Central memory CD8-positive, alpha-beta T cell (primary cell): ENCODE measurements at regions not wholly inside any gene's neighbourhood (a gene's known extent, or its start where the extent isn't known, plus 50 kb on each side); places are given as distances from the start of the nearest gene placed in this dataset.
"Not testable (repeated sequence)": the region's sequence is repeated elsewhere in the genome, so short reads cannot be mapped to it uniquely, and the experiment has no call there.

Experiments used
- ATAC-seq: fragments of 150-1000 bp; cut with Tn5 transposase; replicated peaks from 2 replicates; pipeline ENCODE4 v1.10.0; 2022; ENCODE audit warnings: mild to moderate bottlenecking, moderate FRiP score, moderate number of reproducible peaks; ENCODE audit not compliant: poor library complexity, severe bottlenecking; ENCODE audit errors: extremely low read depth
- DNase-seq, 2 donors: peaks; one replicate each; pipeline ENCODE4 v3.0.0; 2021; ENCODE audit warnings: low spot score in 2 of 2
- H3K27ac Mint-ChIP-seq: one replicate; pipeline ENCODE4 v1.8.0; 2022; ENCODE audit warnings: low read depth, mild to moderate bottlenecking, moderate library complexity, mixed read lengths
- H3K27me3 Mint-ChIP-seq: one replicate; pipeline ENCODE4 v1.8.0; 2022; ENCODE audit warnings: mixed read lengths
- H3K36me3 Mint-ChIP-seq: one replicate; pipeline ENCODE4 v1.8.0; 2022; ENCODE audit warnings: mild to moderate bottlenecking, moderate library complexity, mixed read lengths; ENCODE audit not compliant: insufficient read depth
- H3K4me1 Mint-ChIP-seq: one replicate; pipeline ENCODE4 v1.8.0; 2022; ENCODE audit warnings: mixed read lengths
- H3K4me3 Mint-ChIP-seq: one replicate; pipeline ENCODE4 v1.8.0; 2022; ENCODE audit warnings: mild to moderate bottlenecking, moderate library complexity, mixed read lengths
- H3K9me3 Mint-ChIP-seq: one replicate; pipeline ENCODE4 v1.8.0; 2022; ENCODE audit warnings: mixed read lengths

DNA sequence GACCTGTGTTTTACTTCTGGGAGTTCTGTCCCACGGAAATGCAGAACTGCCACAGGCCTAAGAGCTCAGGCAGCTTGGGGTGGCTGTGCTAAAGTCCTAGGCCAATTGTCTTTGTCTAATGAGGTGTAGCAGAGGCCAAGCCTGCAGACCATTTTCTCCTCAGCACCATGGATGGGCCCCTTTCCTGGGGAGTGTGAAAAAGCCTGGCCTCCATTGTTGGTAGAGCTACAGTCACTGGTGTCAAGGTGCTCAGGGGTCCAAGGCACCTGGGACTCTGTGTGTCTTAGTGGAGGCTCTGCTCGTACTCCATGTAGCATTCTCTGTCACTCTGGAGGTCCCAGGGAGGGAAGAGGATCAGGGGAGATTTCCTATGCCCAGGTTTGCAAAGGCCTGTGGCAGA, 329.6 kb downstream of the SLITRK5 start:
- Mint-ChIP-seq H3K4me3 (no peak overlapping the region), H3K27ac (no peak overlapping the region), H3K4me1 (no peaks in the 10 kb centered on the region), H3K27me3 (no peaks in the 10 kb centered on the region), H3K36me3 (no peaks in the 10 kb centered on the region), H3K9me3 (peaks cover 21% of the 10 kb centered on the region)
- no peak for DNase-seq
- no peak for ATAC-seq

GRCh38 chr13:88005188-88005587, 334.0 kb downstream of the SLITRK5 start:
- Mint-ChIP-seq H3K4me3 (no peak overlapping the region), H3K9me3 (peaks cover 28% of the 10 kb centered on the region), H3K4me1 (no peaks in the 10 kb centered on the region), H3K36me3 (no peaks in the 10 kb centered on the region), H3K27ac (no peak overlapping the region), H3K27me3 (no peaks in the 10 kb centered on the region)
- ATAC-seq (no peak), DNase-seq (no peak)

GRCh38 chr13:88014527-88014926, 343.4 kb downstream of the SLITRK5 start:
- H3K27me3 Mint-ChIP-seq, result no peaks in the 10 kb centered on the region
- no peaks in the 10 kb centered on the region for H3K36me3 Mint-ChIP-seq
- DNase-seq, result no peak
- no peak overlapping the region for H3K27ac Mint-ChIP-seq
- peaks cover 20% of the 10 kb centered on the region for H3K9me3 Mint-ChIP-seq
- no peak overlapping the region for H3K4me3 Mint-ChIP-seq
- no peak for ATAC-seq
- no peaks in the 10 kb centered on the region for H3K4me1 Mint-ChIP-seq

DNA sequence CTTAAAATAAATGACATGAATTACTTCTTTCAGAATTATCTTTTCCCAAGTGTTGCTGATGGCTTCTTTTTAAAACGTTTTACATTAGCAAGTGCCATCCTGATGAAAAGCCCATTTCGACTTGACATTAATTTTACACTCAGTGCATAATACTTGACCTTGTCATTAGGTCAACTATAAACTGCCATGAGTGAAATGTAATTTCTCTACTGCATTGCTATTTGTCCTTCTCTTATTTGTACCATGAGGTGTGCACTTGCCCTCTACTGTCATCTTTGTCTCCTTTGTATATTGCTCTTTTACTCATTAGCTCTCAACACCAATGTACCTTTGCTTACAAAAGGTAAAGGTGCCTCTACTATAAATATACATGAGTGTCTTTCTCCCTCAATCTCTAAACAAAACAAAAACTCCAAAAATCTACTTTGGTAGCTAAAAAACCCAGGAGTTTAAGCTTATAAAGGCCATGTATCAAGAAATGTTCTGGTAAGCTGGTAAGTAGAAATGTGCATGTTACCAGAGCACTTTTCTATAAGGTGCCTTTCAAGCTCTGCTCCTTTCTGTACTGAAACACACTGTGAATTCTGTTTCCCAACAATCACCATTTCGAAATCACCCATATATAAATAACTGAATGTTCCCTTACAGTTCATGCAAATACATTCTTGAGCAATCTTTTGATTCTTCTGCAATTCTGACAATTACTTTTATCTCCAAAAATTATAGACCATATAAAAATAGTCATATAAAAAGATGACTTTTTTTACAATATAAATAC, 351.4 kb downstream of the SLITRK5 start:
- Mint-ChIP-seq H3K9me3 (peaks cover 26% of the 10 kb centered on the region), H3K27me3 (no peaks in the 10 kb centered on the region), H3K4me1 (no peaks in the 10 kb centered on the region), H3K27ac (no peak overlapping the region), H3K36me3 (no peaks in the 10 kb centered on the region), H3K4me3 (no peak overlapping the region)
- DNase-seq (no peak), ATAC-seq (no peak)

GRCh38 chr13:88026241-88026640, 355.1 kb downstream of the SLITRK5 start:
- H3K4me1 Mint-ChIP-seq, result no peaks in the 10 kb centered on the region
- ATAC-seq (no peak), DNase-seq (no peak)
- no peaks in the 10 kb centered on the region for H3K27me3 Mint-ChIP-seq
- no peak overlapping the region for H3K4me3 Mint-ChIP-seq
- H3K9me3 Mint-ChIP-seq, result peaks cover 17% of the 10 kb centered on the region
- no peaks in the 10 kb centered on the region for H3K36me3 Mint-ChIP-seq
- H3K27ac Mint-ChIP-seq, result no peak overlapping the region

- Mint-ChIP-seq H3K36me3 (no peaks in the 10 kb centered on the region), H3K27ac (no peak overlapping the region), H3K27me3 (no peaks in the 10 kb centered on the region), H3K4me3 (no peak overlapping the region), H3K9me3 (peaks cover 11% of the 10 kb centered on the region), H3K4me1 (no peaks in the 10 kb centered on the region)
- DNase-seq (no peak), ATAC-seq (no peak)
These were observed 360.9 kb downstream of the SLITRK5 start for GRCh38 chr13:88031980-88032559.

DNA sequence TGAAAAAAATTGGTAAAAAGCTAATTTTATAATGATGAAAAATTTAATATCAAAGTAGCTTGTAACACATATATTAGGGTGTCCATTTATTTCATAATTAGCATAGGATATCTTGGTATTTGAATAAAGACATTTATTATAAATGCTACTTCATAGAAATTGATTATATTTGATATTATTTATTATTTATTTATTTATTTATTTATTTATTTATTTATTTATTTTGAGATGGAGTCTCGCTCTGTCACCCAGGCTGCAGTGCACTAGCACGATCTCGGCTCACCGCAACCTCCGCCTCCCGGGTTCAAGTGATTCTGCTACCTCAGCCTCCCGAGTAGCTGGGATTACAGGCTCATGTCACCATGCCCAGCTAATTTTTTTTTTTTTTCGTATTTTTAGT, 365.0 kb downstream of the SLITRK5 start:
- H3K27ac Mint-ChIP-seq, H3K4me3 Mint-ChIP-seq, ATAC-seq, DNase-seq, H3K36me3 Mint-ChIP-seq, H3K4me1 Mint-ChIP-seq, H3K27me3 Mint-ChIP-seq: not testable (repeated sequence)
- H3K9me3 Mint-ChIP-seq, result peaks cover 23% of the 10 kb centered on the region

GRCh38 chr13:88042489-88042888, 371.3 kb downstream of the SLITRK5 start:
- Mint-ChIP-seq H3K4me3 (no peak overlapping the region), H3K4me1 (no peaks in the 10 kb centered on the region), H3K9me3 (peaks cover 22% of the 10 kb centered on the region), H3K27me3 (no peaks in the 10 kb centered on the region), H3K36me3 (no peaks in the 10 kb centered on the region), H3K27ac (no peak overlapping the region)
- ATAC-seq (no peak), DNase-seq (no peak)

DNA sequence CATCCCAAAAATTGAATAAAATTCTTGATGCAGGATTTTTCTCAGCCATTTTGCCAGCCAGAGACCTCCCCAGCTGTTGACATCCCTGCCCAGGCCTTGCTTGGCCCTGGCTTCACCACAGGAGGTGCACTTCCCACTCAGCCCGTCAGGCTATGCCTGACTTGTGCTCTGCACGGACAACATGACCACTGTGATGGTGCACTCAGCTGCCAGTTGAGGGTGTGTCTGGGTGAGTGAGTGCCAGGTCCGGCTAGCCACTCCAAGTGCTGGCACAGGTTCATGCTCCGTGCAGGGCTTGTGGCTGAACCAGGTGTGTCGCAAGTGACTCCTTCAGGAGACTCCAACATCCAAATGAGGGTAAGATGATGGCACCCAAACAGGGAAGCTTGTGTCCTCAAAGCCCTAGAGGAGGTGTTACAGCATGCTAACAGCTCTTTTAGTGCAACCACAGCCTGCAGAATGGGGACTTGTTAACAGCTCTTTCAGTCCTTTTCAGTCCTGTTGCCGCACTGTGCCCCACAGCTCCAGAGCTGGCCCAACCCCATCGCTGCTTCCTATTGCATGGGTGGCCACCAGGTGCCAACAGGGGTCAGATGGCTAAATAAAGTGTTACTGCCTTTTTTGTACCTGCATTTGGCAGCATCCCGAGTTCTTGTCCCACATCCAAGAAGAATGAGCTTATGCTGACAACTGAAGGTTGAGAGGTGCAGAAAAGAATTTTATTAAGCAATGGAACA, 380.7 kb downstream of the SLITRK5 start:
- Mint-ChIP-seq H3K27me3 (no peaks in the 10 kb centered on the region), H3K4me3 (no peak overlapping the region), H3K36me3 (no peaks in the 10 kb centered on the region), H3K27ac (no peak overlapping the region), H3K4me1 (no peaks in the 10 kb centered on the region), H3K9me3 (peaks cover 33% of the 10 kb centered on the region)
- ATAC-seq (no peak), DNase-seq (no peak)

DNA sequence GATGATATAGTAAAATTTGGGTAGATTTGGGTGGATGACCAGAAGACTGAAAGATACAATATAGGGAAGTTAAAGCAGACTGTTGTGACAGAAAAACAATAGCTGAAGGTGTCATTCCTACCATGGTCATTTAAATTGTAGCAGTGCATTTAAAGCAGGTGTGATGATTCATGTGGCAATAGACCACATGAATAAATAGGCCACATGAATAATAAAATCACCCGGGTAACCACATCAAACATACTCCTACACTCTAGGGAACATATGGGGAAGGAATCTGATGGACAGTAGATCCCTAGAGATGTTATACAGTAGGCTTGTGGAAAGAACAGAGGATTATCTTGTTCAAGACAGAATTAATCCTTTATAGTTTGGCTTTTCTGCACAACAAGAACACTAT, 392.6 kb downstream of the SLITRK5 start:
- DNase-seq (no peak), ATAC-seq (no peak)
- H3K4me3 Mint-ChIP-seq, result no peak overlapping the region
- no peaks in the 10 kb centered on the region for H3K4me1 Mint-ChIP-seq
- no peak overlapping the region for H3K27ac Mint-ChIP-seq
- H3K27me3 Mint-ChIP-seq, result no peaks in the 10 kb centered on the region
- peaks cover 26% of the 10 kb centered on the region for H3K9me3 Mint-ChIP-seq
- H3K36me3 Mint-ChIP-seq, result no peaks in the 10 kb centered on the region

- H3K9me3 Mint-ChIP-seq, result peaks cover 26% of the 10 kb centered on the region
- H3K4me1 Mint-ChIP-seq, result no peaks in the 10 kb centered on the region
- H3K36me3 Mint-ChIP-seq, result no peaks in the 10 kb centered on the region
These were observed 395.7 kb downstream of the SLITRK5 start for GRCh38 chr13:88066847-88067246.

DNA sequence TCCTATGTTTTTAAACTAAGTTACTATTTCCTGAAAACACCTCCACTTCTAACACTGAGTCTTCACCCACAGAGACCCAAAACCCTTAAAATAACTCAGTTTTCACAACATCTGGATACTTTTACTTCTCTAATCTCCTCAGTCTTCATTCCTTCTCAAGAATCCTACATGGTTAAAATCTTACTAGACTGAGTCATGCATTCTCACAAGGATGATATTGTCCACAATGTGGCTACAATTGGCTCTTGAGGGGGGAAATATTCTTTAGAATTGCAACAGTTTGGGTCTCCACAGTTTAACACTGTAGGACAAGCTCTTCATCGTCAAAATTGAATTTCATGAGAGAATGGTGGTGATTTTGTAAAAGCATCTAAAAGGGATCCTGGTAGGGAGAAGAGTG, 397.1 kb downstream of the SLITRK5 start:
- Mint-ChIP-seq H3K27me3 (no peaks in the 10 kb centered on the region), H3K4me1 (no peaks in the 10 kb centered on the region), H3K36me3 (no peaks in the 10 kb centered on the region), H3K4me3 (no peak overlapping the region), H3K27ac (no peak overlapping the region), H3K9me3 (peaks cover 21% of the 10 kb centered on the region)
- ATAC-seq (no peak), DNase-seq (no peak)

More at GRCh38 chr13:88066847-88067246, 395.7 kb downstream of the SLITRK5 start:
- no peak overlapping the region for H3K27ac Mint-ChIP-seq
- no peak overlapping the region for H3K4me3 Mint-ChIP-seq
- no peak for ATAC-seq
- no peak for DNase-seq
- H3K27me3 Mint-ChIP-seq, result no peaks in the 10 kb centered on the region

DNA sequence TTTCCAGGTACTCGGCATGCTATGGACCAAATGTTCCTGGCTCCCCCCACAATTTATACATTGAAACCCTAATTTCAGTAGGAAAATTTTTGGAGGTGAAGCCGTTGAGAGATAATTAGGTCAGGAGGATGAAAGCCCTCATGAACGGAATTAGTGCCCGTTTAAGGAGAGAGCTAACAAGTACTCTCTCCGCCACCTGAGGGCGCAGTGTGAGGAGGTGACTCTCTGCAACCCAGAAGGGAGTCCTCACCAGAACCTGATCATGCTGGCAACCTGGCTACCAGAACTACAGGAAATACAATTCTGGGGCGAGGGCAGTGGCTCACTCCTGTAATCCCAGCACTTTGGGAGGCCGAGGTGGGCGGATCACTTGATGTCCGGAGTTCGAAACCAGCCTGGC, 397.8 kb downstream of the SLITRK5 start:
- Mint-ChIP-seq H3K27ac (no peak overlapping the region), H3K4me1 (no peaks in the 10 kb centered on the region), H3K36me3 (no peaks in the 10 kb centered on the region), H3K4me3 (no peak overlapping the region), H3K9me3 (peaks cover 21% of the 10 kb centered on the region), H3K27me3 (no peaks in the 10 kb centered on the region)
- no peak for DNase-seq
- no peak for ATAC-seq
